ENCODE measurements at regions not wholly inside any gene's neighbourhood (a gene's known extent, or its start where the extent isn't known, plus 50 kb on each side); places are given as distances from the start of the nearest gene placed in this dataset.

DNA sequence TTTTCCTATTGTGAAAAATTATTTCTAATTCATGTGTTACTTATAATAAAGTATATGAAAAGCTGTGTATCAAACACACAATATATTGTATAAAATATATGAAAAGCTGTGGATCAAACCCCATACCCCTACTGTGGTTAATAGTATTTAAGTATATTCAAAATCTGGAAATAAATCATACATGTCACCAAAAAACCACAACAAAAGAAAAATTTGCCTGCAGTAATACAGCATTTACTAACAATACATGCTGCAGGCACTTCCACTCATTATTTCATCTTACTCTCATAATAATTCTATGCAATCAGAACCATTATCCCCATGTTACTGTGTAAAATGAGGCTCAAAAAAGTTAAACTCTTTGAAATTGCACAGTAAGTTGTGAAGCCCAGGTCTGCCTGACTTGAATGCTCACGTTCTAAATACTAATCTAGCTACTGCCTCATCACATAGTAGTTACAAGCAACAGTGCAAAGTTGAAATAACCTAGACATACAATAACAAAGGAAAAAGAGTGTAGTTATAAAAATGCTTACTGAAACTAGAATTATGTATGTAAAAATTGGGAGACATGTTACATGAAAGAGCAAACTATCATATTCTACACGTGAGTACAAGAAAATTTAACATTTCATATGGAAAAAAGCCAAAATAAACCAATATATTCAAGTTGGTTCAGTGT, 61.7 kb downstream of the FAM217A start:
- H3K27ac ChIP-seq = peak overlapping the region; percentile 95
- peak overlapping the region; percentile 79 for H3K4me3 ChIP-seq
- peaks cover 19% of the 10 kb centered on the region for H4K20me1 ChIP-seq

DNA sequence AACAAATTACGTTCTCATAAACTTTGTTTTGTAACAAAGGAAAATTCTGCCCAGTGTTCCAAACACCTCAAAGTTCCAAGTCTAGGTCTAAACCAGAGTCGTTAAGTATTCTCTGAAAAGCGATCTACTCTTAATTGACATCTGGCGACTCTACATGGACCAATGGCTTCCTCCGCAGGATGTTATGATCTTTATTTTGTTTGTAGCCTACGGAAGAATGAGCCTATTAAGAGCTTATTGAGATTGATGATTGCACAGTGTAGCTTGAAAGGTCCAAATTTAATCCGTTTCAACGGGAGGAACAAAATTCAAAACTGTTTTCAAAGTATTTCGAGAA, 61.1 kb downstream of the FAM217A start:
- H3K4me1 ChIP-seq = peaks cover 48% of the 10 kb centered on the region
- H3K9me3 ChIP-seq = peaks cover 7% of the 10 kb centered on the region; the same call in 1 of the 2 replicates
- peaks cover 19% of the 10 kb centered on the region for H4K20me1 ChIP-seq
- peaks cover 14% of the 10 kb centered on the region for H3K36me3 ChIP-seq
- peak overlapping the region; percentile 90 for H3K4me2 ChIP-seq
- peak overlapping the region; percentile 91 for H3K9ac ChIP-seq
- no peak for TF ChIP-seq Cebpa-rat (IDR thresholded peaks at IDR 0.05)
- H3K27me3 ChIP-seq = no peaks in the 10 kb centered on the region
- H3K4me3 ChIP-seq = peak overlapping the region; percentile 79
- H3K27ac ChIP-seq = peak overlapping the region; percentile 95

More for the DNA sequence above, 61.7 kb downstream of the FAM217A start:
- no peak for TF ChIP-seq Cebpa-rat (IDR thresholded peaks at IDR 0.05)
- peaks cover 43% of the 10 kb centered on the region for H3K4me1 ChIP-seq
- H3K36me3 ChIP-seq = peaks cover 14% of the 10 kb centered on the region
- no peaks in the 10 kb centered on the region for H3K27me3 ChIP-seq
- peak overlapping the region; percentile 90 for H3K4me2 ChIP-seq
- peak overlapping the region; percentile 91 for H3K9ac ChIP-seq
- H3K9me3 ChIP-seq = peaks cover 7% of the 10 kb centered on the region; the same call in 1 of the 2 replicates

DNA sequence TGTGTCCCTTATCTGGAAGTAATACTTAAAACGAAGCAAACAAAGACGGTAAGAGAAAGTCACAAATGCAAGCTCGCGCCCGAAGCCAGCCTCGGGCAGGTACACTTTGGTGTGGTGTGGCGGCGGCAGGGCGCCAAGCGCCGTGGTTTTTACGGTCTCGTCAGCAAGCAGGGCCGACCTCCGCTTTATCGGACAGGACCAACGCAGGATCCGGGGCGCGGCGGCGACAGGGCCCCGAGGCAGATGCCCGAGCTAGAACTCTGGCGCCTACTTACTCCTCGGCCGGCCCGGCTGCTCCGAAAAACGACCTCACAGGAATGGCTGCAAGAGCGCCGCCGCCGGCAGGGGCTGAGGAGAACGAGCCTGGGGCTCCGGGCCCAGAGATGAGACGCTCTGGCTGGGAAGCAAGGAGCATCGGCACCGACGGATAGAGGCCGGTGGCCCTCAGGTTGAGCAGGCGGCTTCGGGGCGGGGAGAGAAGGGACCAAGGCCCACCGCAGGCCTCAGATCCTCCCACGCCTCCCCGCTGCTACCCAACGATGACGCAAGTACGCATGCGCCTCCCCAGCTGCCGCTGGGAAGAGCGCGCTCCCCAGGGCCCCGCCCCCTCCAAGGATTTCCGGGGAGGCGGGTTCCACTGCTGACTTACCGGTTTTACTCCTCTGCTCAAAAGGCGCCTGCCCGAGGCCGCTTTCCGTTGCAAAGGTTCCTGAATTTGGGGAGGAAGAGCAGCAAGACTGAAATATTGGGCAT, 60.6 kb downstream of the FAM217A start:
- peaks cover 19% of the 10 kb centered on the region for H4K20me1 ChIP-seq
- peaks cover 7% of the 10 kb centered on the region; the same call in 1 of the 2 replicates for H3K9me3 ChIP-seq
- peak overlapping the region; percentile 95 for H3K27ac ChIP-seq
- H3K27me3 ChIP-seq = no peaks in the 10 kb centered on the region
- H3K9ac ChIP-seq = peak overlapping the region; percentile 91
- H3K4me3 ChIP-seq = peak overlapping the region; percentile 79
- TF ChIP-seq Cebpa-rat (IDR thresholded peaks at IDR 0.05) = peak; percentile 37; the same call in 1 of the 2 replicates
- H3K4me2 ChIP-seq = peak overlapping the region; percentile 90
- peaks cover 11% of the 10 kb centered on the region; the same call in 1 of the 2 replicates for H3K36me3 ChIP-seq
- H3K4me1 ChIP-seq = peaks cover 53% of the 10 kb centered on the region

Data from BLaER1 (cell line).